Spleen (tissue), 7 donors: ENCODE measurements at regions not wholly inside any gene's neighbourhood (a gene's known extent, or its start where the extent isn't known, plus 50 kb on each side); places are given as distances from the start of the nearest gene placed in this dataset.

ENCODE experiments used
- POLR2A ChIP-seq, 3 donors: fragments of 450-650 bp; IDR thresholded peaks; one replicate each; pipeline ENCODE4 v1.5.1; 2017; ENCODE audit warnings: antibody characterized with exemption in 3 of 3, mild to moderate bottlenecking in 1 of 3
- POLR2AphosphoS5 ChIP-seq, 3 donors: sonication (generic); formaldehyde crosslinking; IDR thresholded peaks; one replicate each; pipeline ENCODE4 v1.5.1; 2017; ENCODE audit warnings: antibody characterized with exemption in 3 of 3
- TF ChIP-seq, protein P1 (sequence below), 11 experiments: fragments of 200-600 bp in 7 of 11; fragments of 450-650 bp in 4 of 11; sonication (generic) in 4 of 11; IDR thresholded peaks in 8 of 11; conservative IDR thresholded peaks in 3 of 11; 1 replicate in 7 of 11; 2 replicates in 4 of 11; pipeline versions ENCODE4 v1.4.0 to v1.8.0; 2016 to 2021; ENCODE audit warnings: antibody characterized with exemption in 11 of 11, inconsistent platforms in 4 of 11, mild to moderate bottlenecking in 1 of 11
- donor health status: DM: no; HTN: no; CAD: no; lungs with moderate emphysema.
- donor health status: DM: no; HTN: no; CAD: no.
- donor health status: DM: no; HTN: no; CAD: no.

DNA sequence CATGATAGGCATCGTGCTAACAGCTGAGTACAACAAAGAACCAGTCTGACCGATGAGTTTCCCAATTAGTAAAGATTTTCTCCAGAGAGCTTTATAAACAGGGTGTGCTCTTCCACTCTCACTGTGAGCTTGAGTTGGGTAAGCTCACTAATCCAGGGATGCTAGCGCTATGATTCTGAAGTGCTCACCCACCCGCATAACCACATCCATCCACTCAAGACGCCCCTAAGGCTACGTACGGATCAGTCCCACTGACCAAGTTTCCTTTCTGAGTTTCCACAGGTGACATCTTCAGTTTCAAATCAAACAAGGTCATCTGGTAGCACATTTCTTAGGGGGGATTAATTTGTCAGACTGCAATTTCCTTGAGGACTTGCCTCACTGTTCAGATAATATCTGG, 141.1 kb upstream of the ABI3BP start:
- TF ChIP-seq POLR2AphosphoS5 (IDR thresholded peaks at IDR 0.05) (no peak), POLR2A (IDR thresholded peaks at IDR 0.05) (no peak)
- TF ChIP-seq, protein P1, sequence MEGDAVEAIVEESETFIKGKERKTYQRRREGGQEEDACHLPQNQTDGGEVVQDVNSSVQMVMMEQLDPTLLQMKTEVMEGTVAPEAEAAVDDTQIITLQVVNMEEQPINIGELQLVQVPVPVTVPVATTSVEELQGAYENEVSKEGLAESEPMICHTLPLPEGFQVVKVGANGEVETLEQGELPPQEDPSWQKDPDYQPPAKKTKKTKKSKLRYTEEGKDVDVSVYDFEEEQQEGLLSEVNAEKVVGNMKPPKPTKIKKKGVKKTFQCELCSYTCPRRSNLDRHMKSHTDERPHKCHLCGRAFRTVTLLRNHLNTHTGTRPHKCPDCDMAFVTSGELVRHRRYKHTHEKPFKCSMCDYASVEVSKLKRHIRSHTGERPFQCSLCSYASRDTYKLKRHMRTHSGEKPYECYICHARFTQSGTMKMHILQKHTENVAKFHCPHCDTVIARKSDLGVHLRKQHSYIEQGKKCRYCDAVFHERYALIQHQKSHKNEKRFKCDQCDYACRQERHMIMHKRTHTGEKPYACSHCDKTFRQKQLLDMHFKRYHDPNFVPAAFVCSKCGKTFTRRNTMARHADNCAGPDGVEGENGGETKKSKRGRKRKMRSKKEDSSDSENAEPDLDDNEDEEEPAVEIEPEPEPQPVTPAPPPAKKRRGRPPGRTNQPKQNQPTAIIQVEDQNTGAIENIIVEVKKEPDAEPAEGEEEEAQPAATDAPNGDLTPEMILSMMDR (IDR thresholded peaks at IDR 0.05 in 8 of 11, conservative IDR thresholded peaks at IDR 0.05 in 3 of 11) = no peak
